PC-3 (cell line): ENCODE measurements at regions not wholly inside any gene's neighbourhood (a gene's known extent, or its start where the extent isn't known, plus 50 kb on each side); places are given as distances from the start of the nearest gene placed in this dataset.

ENCODE experiments used
- EZH2 ChIP-seq: fragments of 300-600 bp; sonication (generic); IDR thresholded peaks from one replicate; pipeline ENCODE4 v1.6.1; 2017; ENCODE audit warnings: antibody characterized with exemption, mild to moderate bottlenecking, low read length; ENCODE audit not compliant: unreplicated experiment
- TF ChIP-seq, protein P1 (sequence below): fragments of 300-600 bp; sonication (generic); conservative IDR thresholded peaks from 2 replicates; pipeline ENCODE4 v1.5.1; 2017; ENCODE audit warnings: antibody characterized with exemption, low read depth, mild to moderate bottlenecking, low read length

DNA sequence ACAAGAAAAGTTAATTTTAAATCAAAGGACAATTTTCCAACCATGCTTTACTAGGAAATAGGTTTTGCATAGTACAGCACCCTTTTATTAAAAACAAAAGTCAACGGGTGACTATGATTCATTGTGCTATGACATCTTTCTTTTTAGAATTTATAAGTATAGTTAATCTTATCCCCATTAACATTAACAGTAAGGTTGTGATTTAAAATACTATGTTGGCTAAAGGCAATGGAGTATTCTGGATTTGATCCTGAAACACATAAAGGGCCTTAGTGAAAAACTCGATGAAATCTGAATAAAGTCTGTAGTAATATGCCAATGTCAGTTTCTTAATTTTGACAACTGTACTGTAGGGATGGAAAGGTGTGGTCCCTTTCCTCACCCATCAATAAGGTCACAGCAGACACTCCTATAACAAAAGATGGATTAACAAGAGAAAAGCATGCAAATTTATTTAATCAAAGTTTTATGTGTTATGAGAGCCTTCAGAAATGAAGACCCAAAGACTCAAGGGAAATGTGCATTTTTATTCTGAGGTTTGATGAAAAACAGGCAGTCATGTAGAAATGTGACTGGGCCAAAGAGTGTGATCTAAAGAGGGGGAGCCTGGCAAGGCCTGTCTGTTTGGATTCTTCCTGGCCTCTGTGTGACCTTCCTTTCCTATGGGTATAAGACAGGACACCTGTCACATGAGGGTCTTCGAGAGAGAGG is 731.4 kb downstream of the TSN start:
- TF ChIP-seq, protein P1, sequence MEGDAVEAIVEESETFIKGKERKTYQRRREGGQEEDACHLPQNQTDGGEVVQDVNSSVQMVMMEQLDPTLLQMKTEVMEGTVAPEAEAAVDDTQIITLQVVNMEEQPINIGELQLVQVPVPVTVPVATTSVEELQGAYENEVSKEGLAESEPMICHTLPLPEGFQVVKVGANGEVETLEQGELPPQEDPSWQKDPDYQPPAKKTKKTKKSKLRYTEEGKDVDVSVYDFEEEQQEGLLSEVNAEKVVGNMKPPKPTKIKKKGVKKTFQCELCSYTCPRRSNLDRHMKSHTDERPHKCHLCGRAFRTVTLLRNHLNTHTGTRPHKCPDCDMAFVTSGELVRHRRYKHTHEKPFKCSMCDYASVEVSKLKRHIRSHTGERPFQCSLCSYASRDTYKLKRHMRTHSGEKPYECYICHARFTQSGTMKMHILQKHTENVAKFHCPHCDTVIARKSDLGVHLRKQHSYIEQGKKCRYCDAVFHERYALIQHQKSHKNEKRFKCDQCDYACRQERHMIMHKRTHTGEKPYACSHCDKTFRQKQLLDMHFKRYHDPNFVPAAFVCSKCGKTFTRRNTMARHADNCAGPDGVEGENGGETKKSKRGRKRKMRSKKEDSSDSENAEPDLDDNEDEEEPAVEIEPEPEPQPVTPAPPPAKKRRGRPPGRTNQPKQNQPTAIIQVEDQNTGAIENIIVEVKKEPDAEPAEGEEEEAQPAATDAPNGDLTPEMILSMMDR = no peak
- TF ChIP-seq EZH2 = no peak
